HG03378 (cell line): ENCODE measurements at regions not wholly inside any gene's neighbourhood (a gene's known extent, or its start where the extent isn't known, plus 50 kb on each side); places are given as distances from the start of the nearest gene placed in this dataset.
"Not testable (repeated sequence)": the region's sequence is repeated elsewhere in the genome, so short reads cannot be mapped to it uniquely, and the experiment has no call there.

Experiments used
- ATAC-seq: cut with Tn5 transposase; IDR thresholded peaks from one replicate; pipeline ENCODE4 v1.9.1; 2021; ENCODE audit warnings: mild to moderate bottlenecking, moderate library complexity; ENCODE audit not compliant: unreplicated experiment

DNA sequence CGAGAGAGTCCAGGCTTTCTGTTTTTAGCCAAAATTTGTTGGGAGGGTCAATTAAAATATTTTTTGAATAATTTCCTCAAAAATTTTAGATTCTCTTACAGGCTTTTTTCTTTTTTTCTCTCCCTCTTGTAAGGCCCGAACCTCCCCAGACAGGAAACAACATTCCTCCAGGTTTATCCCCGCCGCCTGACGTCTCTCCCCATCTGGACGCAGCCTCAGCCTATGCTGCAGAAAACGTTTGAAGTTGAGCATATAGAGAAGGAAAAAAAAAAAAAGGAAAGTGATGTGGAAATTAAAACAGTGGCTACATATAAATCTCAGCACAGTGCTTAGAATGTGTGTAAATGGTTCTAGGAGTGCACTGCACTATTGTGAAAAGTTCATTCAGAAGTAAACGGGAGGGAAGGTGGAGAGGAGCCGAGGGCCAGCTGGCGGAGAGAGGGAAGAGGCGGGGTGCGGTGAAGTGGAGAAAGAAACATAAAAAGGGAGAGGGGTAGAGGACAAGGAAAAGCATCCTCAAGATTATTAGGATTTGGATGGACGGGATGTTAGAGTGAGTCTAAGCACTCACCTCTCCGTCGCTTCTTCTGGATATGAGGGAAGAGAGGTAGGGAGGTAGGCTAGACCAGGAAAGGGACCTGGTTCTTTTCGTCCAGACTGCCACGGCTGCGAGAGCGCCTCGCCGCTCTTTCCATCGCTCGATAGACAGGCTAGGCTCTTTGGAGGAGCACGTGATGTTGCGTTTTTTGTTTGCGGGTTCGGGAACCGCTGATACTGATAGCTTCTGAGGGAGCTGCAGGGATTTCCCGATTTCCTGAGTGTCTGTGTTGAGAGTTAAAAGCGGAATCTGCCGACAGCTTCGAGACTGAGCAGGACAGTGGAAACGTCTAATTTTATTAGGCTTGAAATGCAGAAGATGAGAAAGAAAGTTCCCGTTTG is 98.7 kb downstream of the TRIM27 start:
- ATAC-seq = no peak

GRCh38 chr6:28825732-28826293 is 98.0 kb downstream of the TRIM27 start:
- no peak for ATAC-seq

GRCh38 chr6:28831683-28832082 is 92.1 kb downstream of the TRIM27 start:
- ATAC-seq = not testable (repeated sequence)

DNA sequence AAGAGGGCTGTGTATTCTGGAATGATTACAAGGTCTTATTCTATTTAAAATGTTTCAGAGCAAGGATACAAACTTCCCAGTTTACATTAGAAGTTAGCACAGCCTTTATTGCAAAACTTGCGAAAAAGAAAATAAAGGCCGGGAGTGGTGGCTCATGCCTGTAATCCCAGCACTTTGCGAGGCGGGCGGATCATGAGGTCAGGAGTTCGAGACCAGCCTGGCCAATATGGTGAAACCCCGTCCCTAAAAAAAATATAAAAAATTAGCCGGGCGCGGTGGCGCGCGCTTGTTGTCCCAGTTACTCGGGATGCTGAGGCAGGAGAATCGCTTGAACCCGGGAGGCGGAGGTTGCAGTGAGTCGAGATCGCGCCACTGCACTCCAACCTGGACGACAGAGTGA is 87.1 kb downstream of the TRIM27 start:
- not testable (repeated sequence) for ATAC-seq

- ATAC-seq = peak; percentile 48
Measured at GRCh38 chr6:28838289-28838633, 85.5 kb downstream of the TRIM27 start.

DNA sequence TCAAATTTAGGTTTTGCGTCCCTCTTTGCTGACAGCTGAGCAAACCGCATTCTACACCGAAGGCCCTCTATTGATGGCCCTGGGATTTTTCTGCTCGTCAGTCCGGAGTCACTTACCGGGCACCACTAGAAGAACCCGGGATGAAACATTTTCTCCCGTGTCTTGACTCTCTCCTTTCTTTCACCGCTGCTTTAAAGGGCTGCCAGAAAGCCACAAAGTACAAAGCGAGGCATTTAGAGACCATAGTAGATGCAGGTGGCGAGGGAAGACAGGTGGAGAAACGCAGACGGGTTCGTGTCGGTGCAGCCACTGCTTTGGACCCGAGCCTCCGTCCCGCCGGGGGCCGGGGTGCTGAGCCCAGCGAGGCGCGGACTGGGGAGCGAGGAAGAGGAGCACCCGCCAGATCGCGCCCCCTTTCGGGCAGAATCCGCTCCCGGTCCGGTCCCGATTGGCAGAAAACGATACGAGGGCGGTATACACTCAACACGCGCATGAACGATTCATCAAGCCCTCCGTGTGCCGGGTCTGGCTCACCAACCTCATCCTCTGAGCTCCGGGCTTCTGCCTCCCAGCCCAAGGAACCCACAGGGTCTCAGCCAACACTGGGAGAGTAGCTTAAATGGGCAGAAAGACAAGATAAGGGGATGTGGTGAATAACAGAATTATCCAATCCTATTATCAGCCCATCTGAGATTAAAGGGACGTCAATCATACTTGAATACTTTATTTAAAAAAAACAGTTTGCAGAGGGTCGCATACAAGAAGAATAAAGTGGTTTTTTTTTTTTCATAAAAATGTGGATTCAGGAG is 84.9 kb downstream of the TRIM27 start:
- peak; percentile 39 for ATAC-seq

DNA sequence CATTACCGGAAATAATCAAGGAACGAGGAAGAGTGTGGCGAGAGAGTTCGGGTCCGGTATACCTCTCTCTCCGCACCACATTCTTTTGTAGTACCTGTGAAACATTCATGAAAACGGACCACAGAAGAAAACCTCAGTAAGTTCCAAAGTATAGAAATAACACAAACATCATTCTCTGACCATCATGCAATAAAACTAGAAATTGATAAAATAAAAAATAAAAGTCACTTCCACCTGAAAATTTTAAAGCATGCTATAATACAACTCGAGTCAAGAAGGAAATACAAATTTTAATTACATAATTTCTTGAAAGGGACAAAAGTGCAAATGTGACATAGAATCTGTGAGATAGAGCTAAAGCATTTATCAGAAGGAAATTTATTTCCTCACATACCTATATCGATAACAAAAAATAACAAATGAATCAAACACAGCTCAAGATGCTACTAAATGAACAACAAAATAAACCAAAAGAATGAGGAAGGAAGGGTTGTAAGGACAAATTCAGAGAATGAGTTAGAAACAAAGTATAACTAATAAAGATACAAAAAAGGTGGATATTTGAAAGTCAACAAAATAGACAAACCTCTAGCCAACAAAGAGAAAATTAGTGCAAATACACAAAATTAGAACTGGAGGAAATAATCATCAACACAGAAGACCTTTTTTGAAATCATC is 84.2 kb downstream of the TRIM27 start:
- ATAC-seq = no peak

DNA sequence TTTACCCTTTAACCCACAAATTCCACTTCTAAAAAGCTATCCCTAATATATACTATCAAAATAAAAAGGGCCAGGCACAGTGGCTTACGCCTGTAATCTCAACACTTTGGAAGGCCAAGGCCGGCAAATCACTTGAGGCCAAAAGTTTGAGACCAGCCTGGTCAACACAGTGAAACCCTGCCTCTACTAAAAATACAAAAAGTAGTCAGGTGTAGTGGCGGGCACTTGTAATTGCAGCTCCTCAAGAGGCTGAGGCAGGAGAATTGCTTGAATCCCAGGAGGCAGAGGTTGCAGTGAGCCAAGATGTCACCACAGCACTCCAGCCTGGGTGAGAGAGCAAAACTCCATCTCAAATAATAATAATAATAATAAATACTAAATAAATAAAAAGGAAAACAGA is 82.5 kb downstream of the TRIM27 start:
- no peak for ATAC-seq

DNA sequence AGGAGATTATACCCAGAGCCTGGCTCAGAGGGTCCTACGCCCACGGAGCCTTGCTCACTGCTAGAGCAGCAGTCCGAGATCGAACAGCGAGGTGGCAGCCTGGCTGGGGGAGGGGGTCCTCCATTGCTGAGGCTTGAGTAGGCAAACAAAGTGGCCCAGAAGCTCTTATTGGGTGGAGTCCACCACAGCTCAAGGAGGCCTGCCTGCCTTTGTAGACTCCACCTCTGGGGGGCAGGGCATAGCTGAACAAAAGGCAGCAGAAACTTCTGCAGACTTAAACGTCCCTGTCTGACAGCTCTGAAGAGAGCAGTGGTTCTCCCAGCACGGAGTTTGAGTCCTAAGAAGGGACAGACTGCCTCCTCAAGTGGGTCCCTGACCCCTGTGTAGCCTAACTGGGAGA is 75.0 kb downstream of the TRIM27 start:
- ATAC-seq = not testable (repeated sequence)
